H1 (cell line): ENCODE measurements at regions not wholly inside any gene's neighbourhood (a gene's known extent, or its start where the extent isn't known, plus 50 kb on each side); places are given as distances from the start of the nearest gene placed in this dataset.

Experiments
- BACH1 ChIP-seq: IDR thresholded peaks from 2 replicates; pipeline ENCODE4 v1.6.1; 2012; ENCODE audit warnings: low read length, improper control_type of control experiment
- CTBP2 ChIP-seq: IDR thresholded peaks from 2 replicates; pipeline ENCODE4 v1.7.0; 2011; ENCODE audit warnings: borderline replicate concordance, mild to moderate bottlenecking, moderate library complexity, mixed read lengths, low read length; ENCODE audit not compliant: insufficient read depth, insufficient read length
- E2F6 ChIP-seq: IDR thresholded peaks from 2 replicates; pipeline ENCODE4 v1.6.1; 2012; ENCODE audit warnings: inconsistent platforms
- HDAC6 ChIP-seq: IDR thresholded peaks from one replicate; pipeline ENCODE4 v1.7.1; 2012; ENCODE audit warnings: low read depth, mild to moderate bottlenecking, inconsistent platforms, low read length, moderate library complexity
- SUZ12 ChIP-seq: fragments of 200-600 bp; sonication (generic); IDR thresholded peaks from 2 replicates; pipeline ENCODE4 v1.6.1; 2012; ENCODE audit warnings: mild to moderate bottlenecking, inconsistent platforms, low read length, moderate library complexity, mixed read lengths
- TAF1 ChIP-seq: IDR thresholded peaks from 2 replicates; pipeline ENCODE4 v1.6.1; 2011; ENCODE audit warnings: mild to moderate bottlenecking, low read depth, low read length
- TCF12 ChIP-seq: IDR thresholded peaks from 2 replicates; pipeline ENCODE4 v1.6.1; 2011; ENCODE audit warnings: low read depth, mild to moderate bottlenecking, low read length

GRCh38 chr18:71958605-71959004 is 585.5 kb downstream of the CBLN2 start (continued):
- TF ChIP-seq TAF1 (no peak), HDAC6 (no peak), TCF12 (no peak), SUZ12 (no peak), E2F6 (no peak), CTBP2 (no peak), BACH1 (no peak)
